Mammary epithelial cell (primary cell): ENCODE measurements at regions not wholly inside any gene's neighbourhood (a gene's known extent, or its start where the extent isn't known, plus 50 kb on each side); places are given as distances from the start of the nearest gene placed in this dataset.

Experiments
- CTCF ChIP-seq, 2 donors: IDR thresholded peaks in 1 of 2; conservative IDR thresholded peaks in 1 of 2; 2 replicates each; pipeline ENCODE4 v1.5.1; 2011 to 2012; ENCODE audit warnings: inconsistent platforms in 2 of 2, low read length in 2 of 2, mild to moderate bottlenecking in 2 of 2, control low read depth in 1 of 2, low read depth in 1 of 2; ENCODE audit not compliant: insufficient read depth in 1 of 2; ENCODE audit errors: extremely low read depth in 1 of 2
- EZH2 ChIP-seq: IDR thresholded peaks from 2 replicates; pipeline ENCODE4 v1.6.1; 2012; ENCODE audit warnings: low read length, inconsistent platforms, borderline replicate concordance

DNA sequence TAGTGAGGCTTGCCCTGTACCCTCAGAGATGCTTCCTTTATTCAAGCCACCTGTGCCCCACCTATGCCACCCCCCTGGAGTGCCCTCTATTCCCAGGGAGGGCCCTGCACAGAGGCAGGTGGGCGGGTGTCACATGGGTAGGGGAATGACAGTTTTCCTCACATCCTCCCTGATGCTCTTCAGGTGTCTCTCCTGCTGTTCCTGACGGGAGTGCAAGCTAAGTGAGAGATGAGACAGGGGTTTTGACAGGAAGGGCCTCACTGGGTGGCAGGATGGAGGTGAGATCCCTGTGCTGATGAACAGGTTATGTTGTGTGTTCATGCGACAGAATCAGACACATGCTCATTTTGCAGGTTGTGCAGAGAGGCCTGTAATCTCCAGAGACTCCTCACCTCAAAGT is 164.1 kb upstream of the CHD6 start:
- TF ChIP-seq CTCF (conservative IDR thresholded peaks at IDR 0.05 in 1 of 2, IDR thresholded peaks at IDR 0.05 in 1 of 2; ENCODE audit: extremely low read depth in 1 of 2, insufficient read depth in 1 of 2, low read depth in 1 of 2, low read length in 2 of 2) (no peak), EZH2 (no peak)
